HCT116 (cell line): ENCODE measurements at regions not wholly inside any gene's neighbourhood (a gene's known extent, or its start where the extent isn't known, plus 50 kb on each side); places are given as distances from the start of the nearest gene placed in this dataset.

Experiments
- ATAC-seq: fragments of 200-7000 bp; cut with Tn5 transposase; 2 replicates; pipeline ENCODE4 v1.9.1; 2020; ENCODE audit warnings: mild to moderate bottlenecking, moderate library complexity
- BruUV-seq: library from RNA; stranded (reverse); fragments of 400-500 nt; replicated peaks from 2 replicates; lab custom pipeline; 2021; lab: Mats Ljungman, UMichigan
- CTCF ChIA-PET: fragments of 300-600 bp; sonication (Branson Sonifier 250); formaldehyde crosslinking; loops from one replicate; lab custom pipeline; 2021; ENCODE audit warnings: antibody characterized with exemption; lab: Charles Lee
- POLR2A ChIA-PET: fragments of 300-600, 350-600 bp; sonication (Branson Sonifier 250); formaldehyde crosslinking; loops from one replicate; lab custom pipeline; 2021; ENCODE audit warnings: antibody characterized with exemption; lab: Charles Lee
- RAD21 ChIA-PET, 2 experiments: fragments of 300-600 bp; sonication (Branson Sonifier 250); formaldehyde crosslinking; loops; one replicate each; lab custom pipeline; 2023; ENCODE audit warnings: low total read pairs in 2 of 2; ENCODE audit not compliant: uncharacterized antibody in 2 of 2, unreplicated experiment in 2 of 2, low non-redundant PET in 1 of 2; lab: Charles Lee
- DNase-seq: peaks from one replicate; pipeline ENCODE4 v3.0.0-alpha.2; 2010; ENCODE audit warnings: low read depth, low spot score
- H2AFZ ChIP-seq: fragments of 200-600 bp; shearing (Covaris generic), sonication (generic); 2 replicates; pipeline ENCODE4 v1.6.1; 2017; ENCODE audit warnings: low read depth, mixed run types, mixed read lengths, antibody characterized with exemption, low read length; ENCODE audit not compliant: poor library complexity, severe bottlenecking
- H3K27ac ChIP-seq: 2 replicates; pipeline ENCODE4 v1.5.1; 2012; ENCODE audit warnings: low read depth, low read length
- H3K27me3 ChIP-seq: fragments of 200-600 bp; sonication (generic); 2 replicates; pipeline ENCODE4 v1.6.1; 2016; ENCODE audit warnings: mixed run types, low read length, mixed read lengths; ENCODE audit not compliant: insufficient read depth
- H3K36me3 ChIP-seq, 2 experiments: fragments of 200-500 bp in 1 of 2; fragments of 200-600 bp in 1 of 2; sonication (Bioruptor generic) in 1 of 2; sonication (generic) in 1 of 2; 2 replicates each; pipeline versions ENCODE4 v1.5.1 to v1.6.1; 2014 to 2016; ENCODE audit warnings: low read length in 2 of 2, inconsistent platforms in 1 of 2, mixed read lengths in 1 of 2, mixed run types in 1 of 2; ENCODE audit not compliant: insufficient read depth in 2 of 2, control insufficient read depth in 1 of 2
- H3K4me1 ChIP-seq, 2 experiments: fragments of 200-600 bp in 1 of 2; sonication (generic) in 1 of 2; 2 replicates each; pipeline versions ENCODE4 v1.5.1 to v1.6.1; 2012 to 2017; ENCODE audit warnings: low read length in 2 of 2, inconsistent platforms in 1 of 2, mild to moderate bottlenecking in 1 of 2, mixed read lengths in 1 of 2, mixed run types in 1 of 2, moderate library complexity in 1 of 2; ENCODE audit not compliant: insufficient read depth in 2 of 2, control insufficient read depth in 1 of 2
- H3K4me2 ChIP-seq: fragments of 200-600 bp; sonication (generic); 2 replicates; pipeline ENCODE4 v1.6.1; 2017; ENCODE audit warnings: mixed run types, low read length, mixed read lengths
- H3K4me3 ChIP-seq, 2 experiments: fragments of 200-600 bp in 1 of 2; sonication (generic) in 1 of 2; replicated peaks in 1 of 2; 2 replicates each; pipeline ENCODE4 v1.5.1; 2011 to 2016; ENCODE audit warnings: low read length in 2 of 2, control low read depth in 1 of 2, low read depth in 1 of 2, mild to moderate bottlenecking in 1 of 2, mixed read lengths in 1 of 2, mixed run types in 1 of 2
- H3K79me2 ChIP-seq: fragments of 200-600 bp; sonication (generic); 2 replicates; pipeline ENCODE4 v1.6.1; 2017; ENCODE audit warnings: mild to moderate bottlenecking, mixed run types, low read length, moderate library complexity, mixed read lengths; ENCODE audit not compliant: insufficient read depth
- H3K9ac ChIP-seq: fragments of 200-600 bp; sonication (generic); 2 replicates; pipeline ENCODE4 v1.6.1; 2016; ENCODE audit warnings: low read length, mixed read lengths
- H3K9me2 ChIP-seq: fragments of 200-600 bp; sonication (generic), shearing (Covaris generic); 2 replicates; pipeline ENCODE4 v1.6.1; 2017; ENCODE audit warnings: mixed run types, mild to moderate bottlenecking, moderate library complexity; ENCODE audit not compliant: insufficient read depth
- H3K9me3 ChIP-seq, 2 experiments: fragments of 200-500 bp in 1 of 2; fragments of 200-600 bp in 1 of 2; sonication (Bioruptor generic) in 1 of 2; sonication (generic) in 1 of 2; 2 replicates each; pipeline ENCODE4 v1.6.1; 2014 to 2017; ENCODE audit warnings: low read length in 2 of 2, mixed read lengths in 2 of 2, inconsistent platforms in 1 of 2, low read depth in 1 of 2, mild to moderate bottlenecking in 1 of 2, mixed run types in 1 of 2, moderate library complexity in 1 of 2; ENCODE audit not compliant: control insufficient read depth in 1 of 2, insufficient read depth in 1 of 2
- H4K20me1 ChIP-seq: fragments of 200-600 bp; sonication (generic), shearing (Covaris generic); 2 replicates; pipeline ENCODE4 v1.6.1; 2017; ENCODE audit warnings: mixed run types, mild to moderate bottlenecking, moderate library complexity; ENCODE audit not compliant: insufficient read depth
- CBX3 ChIP-seq: IDR thresholded peaks from 2 replicates; pipeline ENCODE4 v1.6.1; 2012; ENCODE audit warnings: low read depth
- CTCF ChIP-seq, 3 experiments: fragments of 200-600 bp in 1 of 3; sonication (generic) in 1 of 3; IDR thresholded peaks in 2 of 3; conservative IDR thresholded peaks in 1 of 3; 2 replicates each; pipeline ENCODE4 v1.5.1; 2012 to 2017; ENCODE audit warnings: low read depth in 2 of 3, low read length in 2 of 3, antibody characterized with exemption in 1 of 3, borderline replicate concordance in 1 of 3, control low read depth in 1 of 3, mild to moderate bottlenecking in 1 of 3, mixed read lengths in 1 of 3, mixed run types in 1 of 3, moderate library complexity in 1 of 3; ENCODE audit not compliant: insufficient read depth in 1 of 3
- EGR1 ChIP-seq: IDR thresholded peaks from 2 replicates; pipeline ENCODE4 v1.6.1; 2012; ENCODE audit warnings: low read depth
- ELF1 ChIP-seq: IDR thresholded peaks from 2 replicates; pipeline ENCODE4 v1.6.1; 2012; ENCODE audit warnings: low read depth, borderline replicate concordance
- FOSL1 ChIP-seq: IDR thresholded peaks from 2 replicates; pipeline ENCODE4 v1.6.1; 2012; ENCODE audit warnings: low read depth
- JUND ChIP-seq: IDR thresholded peaks from 2 replicates; pipeline ENCODE4 v1.6.1; 2012
- MAX ChIP-seq: IDR thresholded peaks from 2 replicates; pipeline ENCODE4 v1.6.1; 2012
- POLR2A ChIP-seq: IDR thresholded peaks from 2 replicates; pipeline ENCODE4 v1.7.0; 2011; ENCODE audit warnings: borderline replicate concordance; ENCODE audit not compliant: insufficient read depth, insufficient read length; ENCODE audit errors: extremely low read depth
- RAD21 ChIP-seq: IDR thresholded peaks from 2 replicates; pipeline ENCODE4 v1.6.1; 2012; ENCODE audit warnings: low read depth, mild to moderate bottlenecking
- SP1 ChIP-seq: IDR thresholded peaks from 2 replicates; pipeline ENCODE4 v1.6.1; 2012; ENCODE audit warnings: low read depth
- SRF ChIP-seq: IDR thresholded peaks from 2 replicates; pipeline ENCODE4 v1.6.1; 2012; ENCODE audit warnings: low read depth
- TCF7L2 ChIP-seq: IDR thresholded peaks from 2 replicates; pipeline ENCODE4 v1.7.0; 2011; ENCODE audit warnings: borderline replicate concordance, inconsistent platforms; ENCODE audit not compliant: insufficient read depth, insufficient read length; ENCODE audit errors: extremely low read depth
- YY1 ChIP-seq: IDR thresholded peaks from 2 replicates; pipeline ENCODE4 v1.6.1; 2011; ENCODE audit warnings: low read length, low read depth, moderate library complexity, mild to moderate bottlenecking; ENCODE audit not compliant: insufficient replicate concordance; ENCODE audit errors: extremely low read depth
- ZBTB33 ChIP-seq: IDR thresholded peaks from 2 replicates; pipeline ENCODE4 v1.6.1; 2011; ENCODE audit warnings: mild to moderate bottlenecking, low read length, moderate library complexity; ENCODE audit not compliant: insufficient replicate concordance; ENCODE audit errors: extremely low read depth
- intact Hi-C: fragments of 100-400 bp; cut with micrococcal nuclease; formaldehyde crosslinking; loops from 2 replicates; pipeline ENCODE4 v1.10.0; 2022

- BruUV-seq: no TSS peak
- peak overlapping the region; percentile 84 for H3K4me2 ChIP-seq
- ChIA-PET POLR2A (interaction anchor here (1.6 kb wide), 1 partner anchor 21 kb away, joined by 3 read pairs; no protein-coding TSS in a partner anchor), RAD21 (no interaction called here), CTCF (no interaction called here)
- H3K27me3 ChIP-seq: no peaks in the 10 kb centered on the region
- peak overlapping the region; percentile 70 for H3K9ac ChIP-seq
- H3K79me2 ChIP-seq: peaks cover 27% of the 10 kb centered on the region
- DNase-seq (no peak), ATAC-seq (no peak)
- TF ChIP-seq TCF7L2: no peak
- TF ChIP-seq MAX: no peak
- no peak for TF ChIP-seq JUND
- no peak for TF ChIP-seq EGR1
- intact Hi-C loops: no loop called here
- H3K36me3 ChIP-seq: no peaks in the 10 kb centered on the region
- no peaks in the 10 kb centered on the region for H3K9me3 ChIP-seq
- H3K27ac ChIP-seq: 0 out of 2 replicates have a peak overlapping the region, but pooled peaks have one; percentile 66
- H2AFZ ChIP-seq: no peak overlapping the region
- no peaks in the 10 kb centered on the region for H3K9me2 ChIP-seq
- no peaks in the 10 kb centered on the region for H4K20me1 ChIP-seq
- peaks cover 16 to 42% of the 10 kb centered on the region in 2 experiments for H3K4me1 ChIP-seq
- H3K4me3 ChIP-seq: peak overlapping the region; percentile 52 to 65
These were observed 99.0 kb upstream of the SOD1 start for GRCh38 chr21:31560479-31560878.

- peaks cover 31% of the 10 kb centered on the region for H3K79me2 ChIP-seq
- no peak overlapping the region for H2AFZ ChIP-seq
- H3K4me2 ChIP-seq: peak overlapping the region; percentile 84
- H3K4me3 ChIP-seq: peak overlapping the region; percentile 52 to 65
- DNase-seq (peak; percentile 86), ATAC-seq (peak; percentile 84)
- H3K9ac ChIP-seq: peak overlapping the region; percentile 70
- H3K27ac ChIP-seq: peak overlapping the region; percentile 66
- RAD21 ChIA-PET: interaction anchor here in 1 of 2 experiments (0.7 kb wide), 1 partner anchor 199 kb away, joined by 4 read pairs; no protein-coding TSS in a partner anchor
- BruUV-seq: TSS peak; percentile 80
- H3K36me3 ChIP-seq: no peaks in the 10 kb centered on the region
- peaks cover 26 to 49% of the 10 kb centered on the region in 2 experiments for H3K4me1 ChIP-seq
- H3K9me2 ChIP-seq: no peaks in the 10 kb centered on the region
- H3K9me3 ChIP-seq: no peaks in the 10 kb centered on the region
- H4K20me1 ChIP-seq: no peaks in the 10 kb centered on the region
- intact Hi-C loops: loop anchor here (2.0 kb wide), 1 partner anchor 205 kb away; no protein-coding TSS in a partner anchor
- POLR2A ChIA-PET: interaction anchor here (0.6 to 1.8 kb wide), 13 partner anchors 11 to 357 kb away, joined by 3 to 6 read pairs (median 3); no protein-coding TSS in a partner anchor
- H3K27me3 ChIP-seq: no peaks in the 10 kb centered on the region
- CTCF ChIA-PET: interaction anchor here (0.5 to 1.7 kb wide), 5 partner anchors 12 to 212 kb away, joined by 3 to 5 read pairs (median 4); no protein-coding TSS in a partner anchor
- no peak for TF ChIP-seq SP1
- TF ChIP-seq YY1: no peak
- TF ChIP-seq POLR2A: no peak
- TF ChIP-seq RAD21: no peak
- no peak for TF ChIP-seq CTCF (IDR thresholded peaks at IDR 0.05 in 2 of 3, conservative IDR thresholded peaks at IDR 0.05 in 1 of 3; ENCODE audit: borderline replicate concordance in 1 of 3, insufficient read depth in 1 of 3, low read depth in 2 of 3, low read length in 2 of 3)
- TF ChIP-seq ELF1: no peak
- TF ChIP-seq EGR1: no peak
- TF ChIP-seq MAX: no peak
- TF ChIP-seq FOSL1: no peak
- no peak for TF ChIP-seq CBX3
- no peak for TF ChIP-seq ZBTB33
- no peak for TF ChIP-seq SRF
These were observed 99.9 kb upstream of the SOD1 start for GRCh38 chr21:31559368-31560119.
